OCI-LY7 (cell line): ENCODE measurements at regions not wholly inside any gene's neighbourhood (a gene's known extent, or its start where the extent isn't known, plus 50 kb on each side); places are given as distances from the start of the nearest gene placed in this dataset.

Experiments
- CTCF ChIP-seq: fragments of 200-600 bp; sonication (generic); conservative IDR thresholded peaks from 2 replicates; pipeline ENCODE4 v1.5.1; 2014; ENCODE audit warnings: mild to moderate bottlenecking, antibody characterized with exemption, low read length, moderate library complexity, mixed read lengths
- EZH2phosphoT487 ChIP-seq: fragments of 200-600 bp; sonication (generic); IDR thresholded peaks from 2 replicates; pipeline ENCODE4 v1.6.1; 2018; ENCODE audit warnings: low read depth, borderline replicate concordance, mild to moderate bottlenecking, mixed run types, antibody characterized with exemption, low read length, moderate library complexity, mixed read lengths

GRCh38 chr20:48267860-48268633 lies 482.8 kb upstream of the SULF2 start:
- no peak for TF ChIP-seq CTCF
- no peak for TF ChIP-seq EZH2phosphoT487
